B cell (primary cell): ENCODE measurements at regions not wholly inside any gene's neighbourhood (a gene's known extent, or its start where the extent isn't known, plus 50 kb on each side); places are given as distances from the start of the nearest gene placed in this dataset.

ENCODE experiments used
- ATAC-seq: fragments of 200-7000 bp; cut with Tn5 transposase; one replicate; pipeline ENCODE4 v1.10.0; 2021; ENCODE audit warnings: low read depth, mild to moderate bottlenecking, moderate number of reproducible peaks, moderate library complexity
- CTCF ChIA-PET: fragments of 350-600 bp; sonication (Branson Sonifier 250); formaldehyde crosslinking; loops from one replicate; lab custom pipeline; 2021; ENCODE audit warnings: antibody characterized with exemption, inconsistent platforms; lab: Charles Lee
- POLR2A ChIA-PET: fragments of 350-600 bp; sonication (Branson Sonifier 250); formaldehyde crosslinking; loops from one replicate; lab custom pipeline; 2021; ENCODE audit warnings: antibody characterized with exemption; lab: Charles Lee
- DNase-seq: peaks from one replicate; pipeline ENCODE4 v3.0.0; 2013
- H2AFZ ChIP-seq: 2 replicates; pipeline ENCODE4 v1.6.1; 2012; ENCODE audit warnings: mild to moderate bottlenecking, low read depth, low read length; ENCODE audit not compliant: insufficient read depth, poor library complexity, severe bottlenecking
- H3K27ac ChIP-seq, 2 donors: 1 replicate in 1 of 2; 2 replicates in 1 of 2; pipeline ENCODE4 v1.5.1; 2012 to 2013; ENCODE audit warnings: low read length in 2 of 2, mild to moderate bottlenecking in 2 of 2, moderate library complexity in 1 of 2
- H3K27me3 ChIP-seq, 4 experiments: fragments of 200-600 bp in 1 of 4; sonication (generic) in 1 of 4; replicated peaks in 1 of 4; 1 replicate in 2 of 4; 2 replicates in 2 of 4; pipeline versions ENCODE4 v1.6.1 to v1.7.0; 2013 to 2016; ENCODE audit warnings: low read length in 3 of 4, mild to moderate bottlenecking in 2 of 4, mixed read lengths in 1 of 4, moderate library complexity in 1 of 4; ENCODE audit not compliant: insufficient read depth in 4 of 4, control insufficient read depth in 3 of 4; ENCODE audit errors: control extremely low read depth in 1 of 4
- H3K36me3 ChIP-seq, 2 experiments: replicated peaks in 1 of 2; 1 replicate in 1 of 2; 2 replicates in 1 of 2; pipeline versions ENCODE4 v1.6.1 to v1.7.1; 2013; ENCODE audit warnings: low read length in 1 of 2; ENCODE audit not compliant: insufficient read depth in 2 of 2, control insufficient read depth in 1 of 2; ENCODE audit errors: control extremely low read depth in 1 of 2, extremely low read depth in 1 of 2
- H3K4me1 ChIP-seq, 2 donors: fragments of 200-600 bp in 1 of 2; sonication (generic) in 1 of 2; 1 replicate in 1 of 2; 2 replicates in 1 of 2; pipeline versions ENCODE4 v1.5.1 to v1.6.1; 2013 to 2017; ENCODE audit warnings: low read length in 2 of 2; ENCODE audit not compliant: control insufficient read depth in 2 of 2, insufficient read depth in 2 of 2
- H3K4me2 ChIP-seq: replicated peaks from 2 replicates; pipeline ENCODE3; 2012; ENCODE audit warnings: mild to moderate bottlenecking, low read depth, low read length; ENCODE audit not compliant: poor library complexity, severe bottlenecking
- H3K4me3 ChIP-seq, 5 experiments: fragments of 200-600 bp in 1 of 5; sonication (generic) in 1 of 5; 1 replicate in 3 of 5; 2 replicates in 2 of 5; pipeline versions ENCODE4 v1.5.1 to v1.7.0; 2011 to 2016; ENCODE audit warnings: low read length in 4 of 5, mild to moderate bottlenecking in 4 of 5, low read depth in 2 of 5, control low read depth in 1 of 5, moderate library complexity in 1 of 5; ENCODE audit not compliant: insufficient read depth in 1 of 5; ENCODE audit errors: control extremely low read depth in 1 of 5, extremely low read depth in 1 of 5
- H3K79me2 ChIP-seq: fragments of 200-600 bp; sonication (generic); one replicate; pipeline ENCODE4 v1.6.0; 2016; ENCODE audit warnings: low read length; ENCODE audit not compliant: control insufficient read depth, insufficient read depth
- H3K9ac ChIP-seq: fragments of 200-600 bp; sonication (generic); 2 replicates; pipeline ENCODE4 v1.6.1; 2017; ENCODE audit warnings: mild to moderate bottlenecking, low read length, moderate library complexity
- H3K9me3 ChIP-seq, 3 donors: one replicate each; pipeline versions ENCODE4 v1.6.1 to v1.7.1; 2013; ENCODE audit warnings: low read length in 2 of 3; ENCODE audit not compliant: control insufficient read depth in 2 of 3, insufficient read depth in 1 of 3; ENCODE audit errors: control extremely low read depth in 1 of 3
- H4K20me1 ChIP-seq: 2 replicates; pipeline ENCODE4 v1.6.0; 2012; ENCODE audit warnings: mild to moderate bottlenecking, low read length; ENCODE audit not compliant: insufficient read depth, control insufficient read depth, poor library complexity, severe bottlenecking
- H3K27ac Mint-ChIP-seq: one replicate; pipeline ENCODE4 v1.8.0; 2021; ENCODE audit warnings: mixed read lengths
- H3K27me3 Mint-ChIP-seq: one replicate; pipeline ENCODE4 v1.8.0; 2021; ENCODE audit warnings: mixed read lengths
- H3K4me1 Mint-ChIP-seq: one replicate; pipeline ENCODE4 v1.8.0; 2021; ENCODE audit warnings: mixed read lengths
- H3K4me3 Mint-ChIP-seq: one replicate; pipeline ENCODE4 v1.8.0; 2021; ENCODE audit warnings: mixed read lengths
- H3K9me3 Mint-ChIP-seq: one replicate; pipeline ENCODE4 v1.8.0; 2022; ENCODE audit warnings: mixed read lengths; ENCODE audit not compliant: insufficient read depth
- CTCF ChIP-seq: fragments of 200-600 bp; IDR thresholded peaks from one replicate; pipeline ENCODE4 v1.8.0; 2022; ENCODE audit warnings: antibody characterized with exemption, mild to moderate bottlenecking
- EZH2 ChIP-seq: IDR thresholded peaks from 2 replicates; pipeline ENCODE4 v1.6.1; 2012; ENCODE audit warnings: borderline replicate concordance, low read depth, mild to moderate bottlenecking, moderate library complexity, low read length; ENCODE audit not compliant: insufficient read depth, poor library complexity, severe bottlenecking
- WGBS: methylation state at CpG from one replicate; pipeline ENCODE4 v1.1.5; 2013; ENCODE audit warnings: missing lambda C conversion rate; ENCODE audit not compliant: insufficient coverage; 5-methylcytosine and 5-hydroxymethylcytosine counted together
- intact Hi-C: fragments of 100-400 bp; cut with micrococcal nuclease; formaldehyde crosslinking; loops from one replicate; pipeline ENCODE4 v1.10.0; 2022

- no peak overlapping the region for H3K9ac ChIP-seq
- no peaks in the 10 kb centered on the region for H4K20me1 ChIP-seq
- H3K4me1 ChIP-seq: no peaks in the 10 kb centered on the region
- Mint-ChIP-seq H3K4me1 (no peaks in the 10 kb centered on the region), H3K27ac (no peak overlapping the region), H3K4me3 (no peak overlapping the region), H3K27me3 (no peaks in the 10 kb centered on the region), H3K9me3 (no peaks in the 10 kb centered on the region)
- TF ChIP-seq EZH2: no peak
- no peak for TF ChIP-seq CTCF
- H3K27me3 ChIP-seq: no peaks in the 10 kb centered on the region
- H3K36me3 ChIP-seq: no peaks in the 10 kb centered on the region
- DNase-seq: no peak
- CTCF ChIA-PET: interaction anchor here (0.6 kb wide), 1 partner anchor 59 kb away, joined by 5 read pairs; no protein-coding TSS in a partner anchor
- no peak for ATAC-seq
- H3K27ac ChIP-seq: no peak overlapping the region
- H3K9me3 ChIP-seq: no peaks in the 10 kb centered on the region
- intact Hi-C loops: no loop called here
- 100% methylated on average over 1 of the region's 3 CpGs for WGBS
- H2AFZ ChIP-seq: no peak overlapping the region
- H3K4me2 ChIP-seq: no peak overlapping the region
- no peaks in the 10 kb centered on the region for H3K79me2 ChIP-seq
- POLR2A ChIA-PET: no interaction called here
- no peak overlapping the region for H3K4me3 ChIP-seq
Observed at GRCh38 chr14:37997017-37997416, 210.7 kb upstream of the SSTR1 start.

GRCh38 chr14:38000340-38000739 lies 207.4 kb upstream of the SSTR1 start:
- TF ChIP-seq EZH2 (no peak), CTCF (no peak)
- 60% methylated on average over 1 of the region's 2 CpGs for WGBS
- POLR2A ChIA-PET: no interaction called here
- ATAC-seq (no peak), DNase-seq (no peak)
- intact Hi-C loops: no loop called here
- no peak overlapping the region for H3K9ac ChIP-seq
- H3K4me1 ChIP-seq: no peaks in the 10 kb centered on the region
- no peak overlapping the region for H2AFZ ChIP-seq
- no peak overlapping the region for H3K27ac ChIP-seq
- no peaks in the 10 kb centered on the region for H3K9me3 Mint-ChIP-seq
- H3K79me2 ChIP-seq: no peaks in the 10 kb centered on the region
- CTCF ChIA-PET: no interaction called here
- H3K9me3 ChIP-seq: no peaks in the 10 kb centered on the region
- no peaks in the 10 kb centered on the region for H3K27me3 Mint-ChIP-seq
- H3K36me3 ChIP-seq: no peaks in the 10 kb centered on the region
- no peaks in the 10 kb centered on the region for H3K4me1 Mint-ChIP-seq
- no peaks in the 10 kb centered on the region for H3K27me3 ChIP-seq
- no peak overlapping the region for H3K4me2 ChIP-seq
- no peak overlapping the region for H3K27ac Mint-ChIP-seq
- no peaks in the 10 kb centered on the region for H4K20me1 ChIP-seq
- no peak overlapping the region for H3K4me3 Mint-ChIP-seq
- H3K4me3 ChIP-seq: no peak overlapping the region
